ENCODE measurements at regions not wholly inside any gene's neighbourhood (a gene's known extent, or its start where the extent isn't known, plus 50 kb on each side); places are given as distances from the start of the nearest gene placed in this dataset.
A peak's percentile ranks its signal among the peaks of the same experiment; 100 is the strongest.
"Not testable (repeated sequence)": the region's sequence is repeated elsewhere in the genome, so short reads cannot be mapped to it uniquely, and the experiment has no call there.

GRCh38 chr10:84755311-84755710 is 426.9 kb downstream of the CCSER2 start:
- Mint-ChIP-seq H3K4me1 (no peaks in the 10 kb centered on the region), H3K4me3 (no peak overlapping the region), H3K27me3 (ENCODE audit: low read depth in 3 of 3) (no peaks in the 10 kb centered on the region), H3K36me3 (no peaks in the 10 kb centered on the region), H3K27ac (no peak overlapping the region), H3K9me3 (peaks cover 0 to 5% (median 0%) of the 10 kb centered on the region in 7 donors)
- 90% methylated on average over 2 of the region's 7 CpGs for WGBS (ENCODE audit: insufficient coverage)
- Histone ChIP-seq H3K9me3 (replicated peaks in 1 of 2; ENCODE audit: control insufficient read depth in 1 of 2, insufficient read depth in 1 of 2, low read length in 2 of 2) (no peaks in the 10 kb centered on the region), H3K27me3 (ENCODE audit: control insufficient read depth in 2 of 2, insufficient read depth in 2 of 2, low read length in 2 of 2) (no peaks in the 10 kb centered on the region), H3K27ac (ENCODE audit: low read depth in 1 of 2, low read length in 2 of 2) (no peak overlapping the region), H3K4me1 (ENCODE audit: control insufficient read depth in 1 of 2, insufficient read depth in 2 of 2, low read length in 2 of 2) (no peaks in the 10 kb centered on the region), H3K36me3 (replicated peaks in 1 of 2; ENCODE audit: control insufficient read depth in 1 of 2, insufficient read depth in 2 of 2, low read length in 2 of 2) (no peaks in the 10 kb centered on the region), H4K20me1 (ENCODE audit: insufficient read depth, low read length) (no peaks in the 10 kb centered on the region), H3K9ac (ENCODE audit: insufficient read depth, low read length, poor library complexity, severe bottlenecking) (no peak overlapping the region), H2AFZ (ENCODE audit: insufficient read depth, low read depth, low read length, poor library complexity, severe bottlenecking) (no peak overlapping the region), H3K79me2 (ENCODE audit: insufficient read depth, low read length) (no peaks in the 10 kb centered on the region), H3K4me3 (replicated peaks in 1 of 3; ENCODE audit: low read depth in 2 of 3, low read length in 3 of 3) (no peak overlapping the region), H3K4me2 (replicated peaks; ENCODE audit: extremely low read depth, low read length, poor library complexity, severe bottlenecking) (no peak overlapping the region)
- intact Hi-C loops (cut with micrococcal nuclease) = no loop called here
- no peak for DNase-seq
- TF ChIP-seq CTCF (IDR thresholded peaks at IDR 0.05) = no peak

- H2AFZ ChIP-seq (ENCODE audit: insufficient read depth, low read depth, low read length, poor library complexity, severe bottlenecking); H4K20me1 ChIP-seq (ENCODE audit: insufficient read depth, low read length); H3K9me3 Mint-ChIP-seq; H3K4me1 Mint-ChIP-seq; DNase-seq; H3K4me1 ChIP-seq (ENCODE audit: control insufficient read depth in 1 of 2, insufficient read depth in 2 of 2, low read length in 2 of 2); intact Hi-C loops (cut with micrococcal nuclease); H3K4me3 Mint-ChIP-seq; H3K9ac ChIP-seq (ENCODE audit: insufficient read depth, low read length, poor library complexity, severe bottlenecking); H3K9me3 ChIP-seq (replicated peaks in 1 of 2; ENCODE audit: control insufficient read depth in 1 of 2, insufficient read depth in 1 of 2, low read length in 2 of 2); H3K36me3 Mint-ChIP-seq; H3K4me3 ChIP-seq (replicated peaks in 1 of 3; ENCODE audit: low read depth in 2 of 3, low read length in 3 of 3); H3K4me2 ChIP-seq (replicated peaks; ENCODE audit: extremely low read depth, low read length, poor library complexity, severe bottlenecking); H3K36me3 ChIP-seq (replicated peaks in 1 of 2; ENCODE audit: control insufficient read depth in 1 of 2, insufficient read depth in 2 of 2, low read length in 2 of 2); H3K79me2 ChIP-seq (ENCODE audit: insufficient read depth, low read length); H3K27me3 Mint-ChIP-seq (ENCODE audit: low read depth in 3 of 3); H3K27ac Mint-ChIP-seq; H3K27ac ChIP-seq (ENCODE audit: low read depth in 1 of 2, low read length in 2 of 2); H3K27me3 ChIP-seq (ENCODE audit: control insufficient read depth in 2 of 2, insufficient read depth in 2 of 2, low read length in 2 of 2): not testable (repeated sequence)
- WGBS (ENCODE audit: insufficient coverage) = no CpG with 5 or more reads among the region's 3 CpGs
Observed at GRCh38 chr10:84756653-84757052, 428.3 kb downstream of the CCSER2 start.

- H3K27me3 Mint-ChIP-seq (ENCODE audit: low read depth in 3 of 3); H3K4me1 Mint-ChIP-seq; H3K4me1 ChIP-seq (ENCODE audit: control insufficient read depth in 1 of 2, insufficient read depth in 2 of 2, low read length in 2 of 2); H3K9me3 Mint-ChIP-seq; H3K27me3 ChIP-seq (ENCODE audit: control insufficient read depth in 2 of 2, insufficient read depth in 2 of 2, low read length in 2 of 2); H3K36me3 ChIP-seq (replicated peaks in 1 of 2; ENCODE audit: control insufficient read depth in 1 of 2, insufficient read depth in 2 of 2, low read length in 2 of 2); H3K9me3 ChIP-seq (replicated peaks in 1 of 2; ENCODE audit: control insufficient read depth in 1 of 2, insufficient read depth in 1 of 2, low read length in 2 of 2); H3K79me2 ChIP-seq (ENCODE audit: insufficient read depth, low read length); H3K4me3 Mint-ChIP-seq; intact Hi-C loops (cut with micrococcal nuclease); H3K4me2 ChIP-seq (replicated peaks; ENCODE audit: extremely low read depth, low read length, poor library complexity, severe bottlenecking); H3K36me3 Mint-ChIP-seq; DNase-seq; H3K27ac ChIP-seq (ENCODE audit: low read depth in 1 of 2, low read length in 2 of 2); H3K9ac ChIP-seq (ENCODE audit: insufficient read depth, low read length, poor library complexity, severe bottlenecking); H4K20me1 ChIP-seq (ENCODE audit: insufficient read depth, low read length); H2AFZ ChIP-seq (ENCODE audit: insufficient read depth, low read depth, low read length, poor library complexity, severe bottlenecking); H3K4me3 ChIP-seq (replicated peaks in 1 of 3; ENCODE audit: low read depth in 2 of 3, low read length in 3 of 3): not testable (repeated sequence)
- peak overlapping the region in 1 of 7 donors; percentile 19 for H3K27ac Mint-ChIP-seq
- 58% methylated on average over 11 of the region's 14 CpGs for WGBS (ENCODE audit: insufficient coverage)
Observed at GRCh38 chr10:84761994-84762614, 433.7 kb downstream of the CCSER2 start.
